ENCODE measurements at regions not wholly inside any gene's neighbourhood (a gene's known extent, or its start where the extent isn't known, plus 50 kb on each side); places are given as distances from the start of the nearest gene placed in this dataset.
"Not testable (repeated sequence)": the region's sequence is repeated elsewhere in the genome, so short reads cannot be mapped to it uniquely, and the experiment has no call there.

DNA sequence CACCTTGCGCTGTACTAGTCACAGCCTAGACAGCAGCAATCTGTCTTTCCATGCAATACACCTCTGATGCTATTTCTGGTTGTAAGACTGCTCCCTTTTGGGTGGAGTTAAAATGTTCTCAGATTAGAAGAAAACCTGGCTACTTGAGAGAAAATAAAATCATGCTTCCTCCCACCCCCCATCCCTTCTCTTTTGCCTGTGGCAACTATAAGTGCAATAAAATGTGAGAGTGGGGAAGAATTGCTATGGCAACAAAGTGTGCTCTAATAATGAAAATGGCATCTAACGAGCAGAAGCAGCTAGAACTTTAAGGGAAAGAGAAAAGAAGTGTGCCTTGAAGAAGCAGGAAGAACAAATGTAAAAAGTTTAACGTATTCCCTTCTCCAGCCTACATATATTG lies 464.2 kb upstream of the FSHR start:
- Histone ChIP-seq H3K4me1 (no peaks in the 10 kb centered on the region), H3K9me3 (no peaks in the 10 kb centered on the region), H3K4me3 (no peak overlapping the region), H3K27me3 (no peaks in the 10 kb centered on the region), H3K27ac (replicated peaks in 1 of 4) (no peak overlapping the region), H3K36me3 (no peaks in the 10 kb centered on the region)
- intact Hi-C loops (cut with DNase I): loop anchor here (5.0 to 10.0 kb wide), 2 partner anchors 524 to 786 kb away; no protein-coding TSS in a partner anchor
- TF ChIP-seq CTCF (IDR thresholded peaks at IDR 0.05): no peak
- TF ChIP-seq EP300 (IDR thresholded peaks at IDR 0.05): no peak
- TF ChIP-seq POLR2AphosphoS5 (IDR thresholded peaks at IDR 0.05): no peak
- TF ChIP-seq POLR2A (IDR thresholded peaks at IDR 0.05; ENCODE audit: low read depth): no peak
- no peak for DNase-seq (ENCODE audit: extremely low spot score)
- WGBS: 81% methylated on average over 3 of the region's 3 CpGs

DNA sequence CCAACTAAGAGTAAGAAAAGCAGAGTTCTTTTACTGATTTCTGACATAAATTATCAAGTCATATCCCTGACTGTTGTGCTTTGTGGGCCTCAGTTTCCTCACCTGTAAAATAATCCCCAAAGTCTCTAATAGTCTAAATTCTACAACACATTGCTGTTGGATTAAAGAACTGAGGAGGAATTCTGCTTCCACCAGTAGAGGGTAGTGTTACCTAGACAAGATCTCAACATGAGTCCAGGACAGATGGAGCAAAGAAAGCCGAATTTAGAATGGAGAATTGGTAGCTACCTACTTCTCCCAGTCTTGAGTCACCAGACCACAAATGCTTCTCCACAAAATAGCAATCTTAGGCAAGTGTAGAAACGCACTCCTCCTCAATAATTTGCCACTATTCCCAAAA lies 462.5 kb upstream of the FSHR start:
- intact Hi-C loops (cut with DNase I): loop anchor here (5.0 to 10.0 kb wide), 2 partner anchors 526 to 788 kb away; no protein-coding TSS in a partner anchor
- no peak overlapping the region for H3K4me3 ChIP-seq
- TF ChIP-seq POLR2A (IDR thresholded peaks at IDR 0.05; ENCODE audit: low read depth) (no peak), EP300 (IDR thresholded peaks at IDR 0.05) (no peak), CTCF (IDR thresholded peaks at IDR 0.05) (peak; percentile 29 to 54 (median 43)), POLR2AphosphoS5 (IDR thresholded peaks at IDR 0.05) (no peak)
- no peak for DNase-seq (ENCODE audit: extremely low spot score)
- no peak overlapping the region for H3K27ac ChIP-seq (replicated peaks in 1 of 4)
- 21% methylated on average over 2 of the region's 2 CpGs for WGBS
- no peaks in the 10 kb centered on the region for H3K4me1 ChIP-seq
- no peaks in the 10 kb centered on the region for H3K36me3 ChIP-seq
- H3K27me3 ChIP-seq: no peaks in the 10 kb centered on the region
- H3K9me3 ChIP-seq: no peaks in the 10 kb centered on the region

DNA sequence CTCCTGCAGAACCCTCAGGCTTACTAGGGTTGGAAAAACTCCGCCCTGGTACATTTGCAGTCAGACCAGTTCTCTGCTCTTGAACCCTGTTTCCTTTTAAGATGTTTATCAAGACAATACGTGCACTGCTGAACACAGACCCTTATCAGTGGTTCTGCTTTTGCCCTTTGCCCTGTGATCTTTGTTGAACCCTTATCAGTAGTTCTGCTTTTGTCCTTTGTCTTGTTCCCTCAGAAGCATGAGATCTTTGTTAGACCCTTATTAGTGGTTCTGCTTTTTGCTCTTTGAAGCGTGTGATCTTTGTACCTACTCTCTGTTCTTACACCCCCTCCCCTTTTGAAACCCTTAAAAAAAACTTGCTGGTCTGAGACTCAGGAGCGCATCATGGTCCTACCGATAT lies 457.5 kb upstream of the FSHR start:
- WGBS: 90% methylated on average over 5 of the region's 5 CpGs
- H3K36me3 ChIP-seq; DNase-seq (ENCODE audit: extremely low spot score); H3K9me3 ChIP-seq; H3K4me3 ChIP-seq; H3K27ac ChIP-seq (replicated peaks in 1 of 4); H3K4me1 ChIP-seq; H3K27me3 ChIP-seq: not testable (repeated sequence)
- intact Hi-C loops (cut with DNase I): loop anchor here (10.0 kb wide), 1 partner anchor 793 kb away; no protein-coding TSS in a partner anchor

DNA sequence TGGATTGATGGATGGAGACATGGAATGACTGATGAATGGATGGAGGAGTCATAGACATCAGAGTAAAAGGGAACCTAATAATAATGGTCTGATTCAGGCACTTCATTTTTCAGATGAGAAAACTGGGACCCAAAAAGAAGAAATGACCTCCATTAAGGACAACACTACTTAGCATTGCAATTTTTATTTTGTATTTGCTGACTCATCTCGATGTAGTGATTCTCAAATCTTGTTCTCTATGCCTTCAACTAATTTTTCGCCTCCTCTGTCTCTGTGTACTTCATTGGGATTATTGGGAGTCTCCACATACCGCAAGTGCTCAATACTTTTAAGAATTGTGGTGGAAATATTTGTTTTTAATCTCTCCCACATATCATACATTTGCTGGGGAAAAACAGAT lies 446.2 kb upstream of the FSHR start:
- Histone ChIP-seq H3K4me1 (peaks cover 0 to 4% (median 0%) of the 10 kb centered on the region in 4 donors), H3K36me3 (no peaks in the 10 kb centered on the region), H3K4me3 (no peak overlapping the region), H3K9me3 (no peaks in the 10 kb centered on the region), H3K27ac (replicated peaks in 1 of 4) (no peak overlapping the region), H3K27me3 (no peaks in the 10 kb centered on the region)
- WGBS: 92% methylated on average over 3 of the region's 3 CpGs
- DNase-seq (ENCODE audit: extremely low spot score): no peak
- TF ChIP-seq POLR2AphosphoS5 (IDR thresholded peaks at IDR 0.05) (no peak), CTCF (IDR thresholded peaks at IDR 0.05) (no peak), POLR2A (IDR thresholded peaks at IDR 0.05; ENCODE audit: low read depth) (no peak), EP300 (IDR thresholded peaks at IDR 0.05) (no peak)
- intact Hi-C loops (cut with DNase I): no loop called here

- H3K4me1 ChIP-seq: peaks cover 0 to 4% (median 0%) of the 10 kb centered on the region in 4 donors
- WGBS: 71% methylated on average over 1 of the region's 1 CpG
- TF ChIP-seq EP300 (IDR thresholded peaks at IDR 0.05) (no peak), POLR2AphosphoS5 (IDR thresholded peaks at IDR 0.05) (no peak), CTCF (IDR thresholded peaks at IDR 0.05) (no peak), POLR2A (IDR thresholded peaks at IDR 0.05; ENCODE audit: low read depth) (no peak)
- no peaks in the 10 kb centered on the region for H3K27me3 ChIP-seq
- H3K36me3 ChIP-seq: no peaks in the 10 kb centered on the region
- no peaks in the 10 kb centered on the region for H3K9me3 ChIP-seq
- no peak for DNase-seq (ENCODE audit: extremely low spot score)
- H3K27ac ChIP-seq (replicated peaks in 1 of 4): no peak overlapping the region
- H3K4me3 ChIP-seq: no peak overlapping the region
- intact Hi-C loops (cut with DNase I): no loop called here
Observed at GRCh38 chr2:49598231-49598630, 443.9 kb upstream of the FSHR start.

All from esophagus muscularis mucosa (tissue), 4 donors.